ENCODE measurements at regions not wholly inside any gene's neighbourhood (a gene's known extent, or its start where the extent isn't known, plus 50 kb on each side); places are given as distances from the start of the nearest gene placed in this dataset.

DNA sequence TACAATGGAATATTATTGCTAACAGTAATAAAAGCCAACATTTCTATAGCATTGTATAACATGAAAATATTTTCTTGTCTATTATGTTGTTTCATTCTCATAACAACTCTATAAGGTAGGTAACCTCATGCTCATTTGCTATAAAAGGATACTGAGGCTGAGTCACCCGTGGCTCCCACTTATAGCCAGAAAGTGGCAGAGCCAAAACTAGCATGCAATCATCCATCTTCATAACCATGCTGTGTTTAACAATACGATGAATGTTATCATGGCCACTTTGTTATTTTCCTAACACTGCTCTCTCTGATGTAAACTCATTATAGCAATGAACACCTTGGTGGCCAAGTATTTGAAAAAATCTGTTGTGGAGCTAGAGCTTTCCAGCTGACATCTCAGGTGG is 80.8 kb upstream of the JUN start:
- no peak for DNase-seq

- no peak for DNase-seq
Measured at GRCh38 chr1:58866578-58866977, 82.7 kb upstream of the JUN start.

DNA sequence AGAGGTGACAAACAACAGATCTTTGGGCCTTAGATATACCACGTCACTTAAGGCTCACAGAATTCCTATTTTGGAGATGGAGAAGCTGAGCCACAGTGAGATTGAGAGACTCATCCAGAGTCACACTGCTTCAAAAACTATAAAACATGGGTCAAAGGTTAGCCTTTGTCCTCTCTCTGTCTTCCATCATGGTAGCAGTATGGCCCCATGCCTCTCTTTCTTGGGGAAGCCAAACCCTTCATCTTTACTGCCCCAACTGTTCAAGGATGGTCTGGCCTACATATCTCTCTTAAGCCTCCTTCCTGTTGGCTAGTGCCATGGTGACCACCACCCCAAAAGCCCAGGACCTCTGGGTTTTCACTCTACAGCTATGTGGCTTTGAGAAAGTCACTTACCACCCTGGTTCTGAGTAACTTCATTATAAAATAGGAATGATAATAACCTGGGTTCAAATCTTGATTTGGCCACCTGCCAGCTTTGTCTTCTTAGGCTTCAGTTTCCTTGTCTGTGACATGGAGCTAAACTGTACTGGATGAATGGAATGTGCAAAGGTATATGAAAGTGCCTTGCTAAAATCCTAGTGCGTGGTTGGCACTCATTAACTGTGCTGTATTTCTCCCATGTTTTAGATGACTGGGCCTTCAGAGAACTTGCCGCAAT is 85.9 kb upstream of the JUN start:
- DNase-seq: no peak

DNA sequence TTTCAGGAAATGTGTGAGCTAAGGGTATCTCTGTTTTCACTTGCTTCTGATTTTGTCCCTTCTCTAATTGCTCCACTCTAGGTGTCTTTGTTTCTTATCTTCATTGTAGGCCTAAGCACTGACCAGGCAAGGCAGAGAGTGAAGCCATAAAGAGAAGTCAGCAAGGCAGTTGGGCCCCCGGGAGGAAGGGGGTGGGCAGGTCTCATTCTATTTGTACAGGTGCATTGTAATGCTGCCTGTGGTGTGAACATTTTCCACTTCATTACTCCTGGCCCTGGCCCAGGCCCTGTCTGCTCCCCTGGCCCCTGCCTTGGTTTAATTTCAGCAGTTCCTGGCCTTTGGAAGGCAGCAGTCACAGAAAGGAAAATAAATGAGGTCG is 86.4 kb upstream of the JUN start:
- DNase-seq: no peak

DNA sequence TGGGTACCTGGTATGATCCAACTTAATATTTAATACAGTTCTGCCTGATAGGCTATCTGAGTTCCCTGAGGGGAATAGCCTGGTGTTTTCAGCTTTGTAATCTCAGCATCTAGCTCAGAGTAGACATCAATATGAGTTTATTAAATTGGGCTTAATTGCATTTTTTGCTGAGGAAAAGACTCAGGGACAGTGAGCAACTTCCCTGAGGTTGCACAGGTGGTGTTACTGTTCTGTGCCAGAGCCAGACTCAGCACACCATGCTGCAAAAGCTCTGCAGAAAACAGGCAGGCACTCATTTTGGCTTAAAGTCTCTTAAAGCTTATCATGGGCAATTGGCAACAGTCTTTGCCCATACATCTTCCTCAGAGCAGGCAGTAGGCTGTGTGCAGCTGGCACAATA is 90.5 kb upstream of the JUN start:
- DNase-seq: no peak

DNA sequence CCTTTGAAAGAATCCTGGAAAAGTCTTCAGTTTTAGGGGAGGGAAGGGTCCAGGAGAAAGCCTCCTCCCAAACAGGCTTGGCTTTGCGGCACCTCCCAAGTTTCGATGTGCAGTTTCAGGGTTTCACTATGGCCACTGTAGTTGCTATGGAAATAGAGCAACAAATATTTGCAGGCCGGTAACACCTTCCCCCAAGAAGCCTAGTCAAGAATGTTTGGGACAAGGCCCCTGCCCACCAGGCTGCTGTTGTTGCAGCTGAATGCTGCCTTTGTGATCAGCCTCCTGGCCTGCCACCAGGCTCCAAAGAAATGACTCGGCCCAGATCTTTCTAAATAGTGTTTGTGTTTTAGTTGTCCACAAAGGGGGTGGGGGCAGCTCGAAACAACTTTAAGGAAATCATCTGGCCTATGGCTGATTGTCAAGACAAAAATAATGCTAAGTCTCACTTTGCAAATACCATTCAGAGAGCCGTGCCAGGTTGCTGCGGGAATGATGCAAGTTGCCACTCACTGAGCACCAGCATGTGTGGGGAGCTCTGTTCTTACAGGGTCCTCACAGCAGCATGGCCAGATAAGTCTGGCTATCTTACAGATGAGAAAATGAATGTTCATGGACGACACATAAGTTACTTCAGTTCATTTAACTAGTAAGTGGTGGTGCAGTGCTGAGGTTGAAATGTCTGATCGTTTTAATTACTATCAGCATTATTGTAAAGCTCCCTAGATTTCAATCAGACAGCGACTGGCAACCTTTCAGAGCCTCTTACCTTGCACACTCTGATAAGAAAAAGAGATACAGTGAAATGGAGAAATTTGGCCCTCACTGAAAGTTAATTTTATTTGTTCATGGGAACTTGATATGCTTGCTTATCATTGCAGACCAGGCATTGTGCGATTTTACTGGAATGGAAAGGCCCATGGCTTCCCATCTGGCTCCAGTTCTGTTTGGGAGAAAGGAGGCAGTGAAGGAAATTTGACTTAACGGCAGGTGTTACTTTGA is 91.2 kb upstream of the JUN start:
- DNase-seq: no peak

DNA sequence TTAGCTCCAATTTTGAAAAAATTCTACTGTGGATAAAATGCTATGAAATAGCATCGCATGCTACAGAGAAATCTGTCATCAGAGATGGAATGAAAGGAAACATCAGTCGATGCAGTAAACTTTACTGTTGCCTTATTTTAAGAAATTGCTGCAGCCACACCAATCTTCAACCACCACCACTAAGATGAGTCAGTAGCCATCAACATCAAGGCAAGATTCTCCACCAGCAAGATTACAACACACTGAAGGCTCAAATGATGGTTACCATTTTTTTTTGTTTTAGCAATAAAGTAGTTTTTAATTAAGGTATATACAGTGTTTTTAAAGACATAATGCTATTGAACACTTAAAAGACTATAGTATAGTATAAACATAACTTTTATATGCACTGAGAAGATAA is 95.6 kb upstream of the JUN start:
- peak; percentile 26 for DNase-seq

DNA sequence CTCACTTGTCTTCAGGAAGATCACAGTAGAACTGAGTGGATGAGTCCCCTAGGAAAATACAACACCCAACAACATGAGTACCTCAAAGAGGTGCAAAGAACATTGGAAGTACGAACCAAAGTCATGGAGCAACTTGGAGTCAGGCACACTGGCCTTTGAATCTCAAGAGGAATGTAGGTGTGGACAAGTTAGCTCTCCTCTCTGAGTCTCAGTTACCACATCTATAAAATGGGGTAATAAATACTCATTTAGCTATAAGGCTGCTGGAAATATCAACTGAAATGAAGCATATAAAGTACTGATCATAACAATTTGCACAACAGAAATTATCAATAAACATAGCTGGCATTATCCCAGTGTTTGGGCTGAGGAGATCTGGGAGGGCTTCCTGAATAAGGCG is 96.7 kb upstream of the JUN start:
- no peak for DNase-seq

- peak; percentile 51 for DNase-seq
Measured at GRCh38 chr1:58881471-58881994, 97.7 kb upstream of the JUN start.

- DNase-seq: no peak
Measured at GRCh38 chr1:58882322-58882948, 98.6 kb upstream of the JUN start.

DNA sequence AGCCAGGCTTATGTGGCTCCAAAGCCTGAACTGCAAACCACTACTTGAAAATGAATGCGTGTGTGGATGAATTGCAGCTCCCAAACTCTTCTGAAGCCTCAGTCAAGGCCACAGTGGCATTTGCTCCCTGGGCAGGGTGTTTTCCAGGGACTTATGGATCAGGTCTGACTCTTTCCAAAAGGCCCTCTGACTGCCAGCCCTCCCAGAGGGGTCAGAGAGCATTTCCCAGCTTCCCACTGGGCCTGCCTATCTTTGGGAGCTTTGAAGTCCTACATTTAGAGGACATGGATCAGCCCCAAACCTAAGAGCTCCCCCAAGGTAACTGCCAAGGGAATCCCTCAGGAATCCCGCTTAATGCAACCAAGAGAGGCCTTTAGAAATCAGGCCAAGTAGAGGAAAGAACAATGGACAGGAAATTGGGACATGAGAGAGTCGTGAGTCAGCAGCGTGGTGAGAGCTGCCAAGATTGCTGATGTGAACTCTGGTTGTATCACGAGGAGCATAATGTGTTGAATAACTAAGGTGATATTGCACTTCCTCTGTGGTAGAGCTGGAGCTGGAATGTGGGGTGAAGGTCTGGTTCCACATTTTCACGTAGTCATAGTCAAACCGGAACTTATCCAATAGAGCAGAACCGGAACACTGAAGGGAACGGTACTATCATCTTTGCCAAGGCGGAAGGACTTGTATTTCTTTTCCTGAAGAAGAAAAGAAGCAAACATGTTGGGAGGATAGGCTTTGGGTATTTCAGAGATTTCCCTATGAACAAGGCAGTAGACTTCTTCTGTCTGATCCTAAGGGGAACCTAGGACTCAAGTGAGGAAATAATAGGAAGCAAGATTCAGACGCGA is 99.4 kb upstream of the JUN start:
- peak; percentile 98 for DNase-seq

DNA sequence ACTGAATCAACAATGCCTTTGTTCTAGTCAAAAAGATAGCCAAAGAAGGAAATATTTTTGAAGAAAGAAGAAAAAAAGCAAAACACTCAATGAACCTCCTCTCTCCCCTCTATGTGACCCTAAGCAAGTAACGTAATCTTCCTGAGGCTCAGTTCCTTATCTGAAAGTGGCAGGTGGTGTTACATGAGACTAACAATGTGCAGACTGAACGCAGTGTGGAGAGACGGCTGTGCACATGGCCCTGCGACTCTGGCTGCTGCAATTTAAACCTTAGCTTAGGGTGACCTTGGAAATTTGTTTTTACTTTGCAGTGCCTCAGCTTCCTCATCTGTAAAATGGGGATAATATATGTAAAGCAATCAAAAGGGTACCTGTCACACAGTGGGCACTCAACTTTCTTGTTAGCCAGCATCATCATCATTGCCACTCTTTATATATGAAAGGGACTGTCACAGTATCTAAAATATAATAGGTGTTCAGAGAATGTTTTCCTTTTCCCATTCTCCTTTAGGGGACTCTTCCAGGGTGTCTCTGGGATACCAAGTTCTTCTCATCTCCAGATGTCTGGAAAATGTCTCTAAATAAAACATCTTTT is 100.1 kb upstream of the JUN start:
- peak; percentile 49 for DNase-seq

DNA sequence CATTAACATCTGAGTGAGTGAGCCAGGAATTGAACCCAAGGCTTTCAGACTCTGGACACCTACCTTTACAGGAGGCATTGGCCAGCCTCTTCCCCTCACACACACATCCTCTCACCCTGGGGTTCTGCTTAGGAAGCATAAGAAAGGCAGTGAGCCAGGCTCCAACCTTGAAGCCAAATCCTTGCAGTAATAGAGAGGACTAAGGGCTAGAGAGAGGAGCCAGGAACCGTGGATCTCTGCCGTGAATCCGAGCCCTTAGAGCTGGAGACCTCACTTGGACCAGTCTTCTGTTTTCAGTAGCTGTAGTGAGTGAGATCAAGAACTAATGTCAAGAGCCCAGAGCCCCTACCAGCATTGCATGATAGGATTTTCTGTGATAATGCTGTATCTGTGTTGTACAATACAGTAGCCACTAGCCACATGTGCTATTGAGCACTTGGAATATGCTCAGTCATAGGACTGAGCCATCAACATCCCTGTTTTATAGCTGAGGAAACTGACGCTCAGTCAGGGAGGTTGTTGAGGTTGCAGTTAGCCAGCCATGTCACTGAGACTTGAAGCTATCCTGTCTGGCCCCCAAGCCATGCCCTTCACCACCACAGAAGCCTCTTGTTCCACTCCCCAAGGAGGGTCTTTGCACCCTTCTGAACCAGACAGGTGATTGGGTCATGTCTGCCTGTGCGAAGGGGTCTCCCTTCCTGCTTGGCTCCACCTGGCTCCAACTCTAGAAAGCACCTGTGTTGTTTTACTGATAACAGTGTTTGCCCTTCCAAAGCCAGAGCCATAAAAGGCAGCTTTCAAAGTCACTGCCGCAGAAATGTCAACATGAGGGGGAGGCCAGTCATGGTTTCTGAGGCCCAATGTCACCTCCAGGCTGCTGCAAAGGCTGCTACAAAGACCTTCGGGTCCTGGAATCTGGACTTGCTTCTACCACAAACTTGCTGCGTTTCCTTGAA is 101.1 kb upstream of the JUN start:
- DNase-seq: peak; percentile 50

DNA sequence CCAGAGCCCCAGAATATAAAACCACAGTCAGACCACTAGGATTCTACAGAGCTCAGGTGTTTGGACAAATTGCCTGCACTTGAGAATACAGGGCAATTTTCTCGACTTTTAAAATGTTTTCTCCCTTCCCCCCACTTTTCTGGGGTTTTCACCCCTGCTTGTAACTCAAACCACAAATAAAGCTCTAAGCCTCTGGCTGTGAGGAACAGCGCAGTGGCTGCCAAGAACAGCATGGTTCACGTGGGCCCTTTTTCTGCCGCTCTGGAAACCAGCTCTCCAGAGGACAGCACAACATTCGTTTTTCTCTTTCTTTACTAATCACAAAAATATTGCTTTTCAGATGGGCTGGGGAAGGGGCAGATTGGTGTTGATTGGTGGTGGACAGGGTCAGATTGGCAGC is 102.2 kb upstream of the JUN start:
- no peak for DNase-seq

DNA sequence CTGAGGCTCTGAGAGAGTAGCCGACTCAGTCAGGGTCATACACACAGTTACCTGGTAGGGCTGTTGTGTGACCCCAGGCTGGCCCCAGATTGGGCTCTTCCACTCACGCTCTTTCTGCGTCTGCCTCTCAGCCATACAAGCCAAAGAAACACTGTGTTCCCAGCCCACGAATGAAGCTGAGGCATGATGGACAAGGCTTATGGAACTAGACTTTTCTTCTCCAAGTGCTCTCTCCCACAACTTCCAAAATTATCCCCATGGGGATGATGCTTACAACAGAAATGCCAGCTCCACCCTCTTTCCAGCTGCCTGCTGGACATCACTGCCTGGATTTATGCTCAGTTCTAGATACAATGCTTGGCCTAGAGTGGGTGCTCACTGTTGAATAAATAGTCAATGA is 102.8 kb upstream of the JUN start:
- DNase-seq: no peak

GRCh38 chr1:58887059-58887458 is 103.2 kb upstream of the JUN start:
- peak; percentile 77 for DNase-seq

DNA sequence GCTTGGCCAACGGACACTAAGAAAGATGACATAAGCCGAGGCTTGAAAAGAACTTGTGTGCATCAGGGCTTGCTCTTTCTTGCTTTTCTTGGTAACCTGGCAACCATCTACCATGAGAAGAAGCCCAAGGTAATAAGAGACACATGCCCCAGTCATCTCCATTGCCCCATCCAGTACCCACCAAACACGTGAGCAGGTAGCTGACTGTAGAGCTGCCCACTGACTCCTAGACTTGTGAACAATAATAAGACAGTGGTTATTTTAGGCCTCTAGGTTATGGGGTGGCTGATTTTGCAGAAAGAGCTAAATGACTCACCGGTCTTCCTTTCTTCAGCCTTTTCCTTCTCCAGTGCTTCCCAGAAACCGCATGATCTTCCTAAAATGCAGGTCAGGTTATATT is 105.0 kb upstream of the JUN start:
- peak; percentile 64 for DNase-seq

DNA sequence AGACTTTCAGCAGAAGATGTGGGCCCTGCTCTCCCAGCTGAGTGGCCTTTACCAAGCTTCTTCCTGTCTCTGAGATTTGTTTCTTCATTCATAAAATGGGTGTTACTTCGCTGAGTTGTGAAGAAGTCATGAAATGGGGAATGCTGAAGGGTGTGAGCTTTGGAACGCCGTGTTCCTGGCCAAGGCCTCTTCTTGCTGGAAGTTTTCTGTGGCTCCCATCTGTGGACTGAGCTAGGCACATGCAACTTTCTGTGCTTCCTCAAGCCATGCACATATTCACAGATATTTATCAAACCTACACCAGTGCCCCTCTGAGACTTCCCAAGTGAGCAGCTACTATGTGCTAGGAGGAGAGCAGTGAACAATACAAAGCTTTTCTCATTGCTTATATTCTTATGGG is 106.3 kb upstream of the JUN start:
- DNase-seq: no peak

DNA sequence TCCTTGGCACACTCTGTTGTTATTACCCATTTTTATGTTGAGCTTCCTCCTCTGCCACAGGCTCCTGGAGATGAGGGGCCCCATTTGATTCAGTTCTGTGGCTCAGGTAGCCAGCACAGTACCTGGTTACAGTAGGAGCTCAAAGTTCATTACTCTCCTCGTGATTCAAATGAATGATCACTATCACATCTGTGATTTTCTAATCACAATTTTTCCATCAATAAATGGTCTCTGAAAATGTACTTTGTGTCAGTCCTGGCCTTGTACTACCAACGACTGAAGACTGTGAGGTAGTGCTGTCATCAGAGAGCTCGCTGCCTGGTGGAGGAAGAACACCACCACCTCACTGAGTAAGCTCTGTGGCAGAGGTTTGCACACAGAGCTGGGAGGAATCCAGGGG is 106.8 kb upstream of the JUN start:
- DNase-seq: no peak

GRCh38 chr1:58891347-58891746 is 107.5 kb upstream of the JUN start:
- DNase-seq: no peak

- DNase-seq: no peak
Measured at GRCh38 chr1:58893257-58893869, 109.5 kb upstream of the JUN start.

Data from inflammatory macrophage treated with lipopolysaccharide for 4 hours (primary cell).